ENCODE measurements at regions not wholly inside any gene's neighbourhood (a gene's known extent, or its start where the extent isn't known, plus 50 kb on each side); places are given as distances from the start of the nearest gene placed in this dataset.
A peak's percentile ranks its signal among the peaks of the same experiment; 100 is the strongest.

DNA sequence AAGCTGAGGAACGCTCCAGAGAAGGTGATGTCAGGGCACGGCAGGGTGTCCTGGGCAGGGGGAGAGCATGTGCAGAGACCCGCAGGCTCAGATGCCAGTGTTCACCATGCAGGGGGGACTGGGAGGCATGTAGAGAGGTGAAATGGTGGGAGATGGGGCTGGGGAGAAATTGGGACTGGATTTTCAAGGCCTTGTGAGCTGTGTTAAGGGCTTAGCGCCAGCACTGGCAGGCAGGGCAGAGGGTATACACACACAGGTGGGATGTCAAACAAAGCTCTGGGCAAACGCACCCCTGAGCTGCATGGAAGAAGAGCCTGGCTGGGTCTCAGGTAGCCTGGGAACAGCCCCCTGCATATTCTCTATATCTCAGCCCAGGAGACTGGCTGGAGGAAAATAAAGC lies 282.7 kb downstream of the SHQ1 start:
- DNase-seq = no peak

DNA sequence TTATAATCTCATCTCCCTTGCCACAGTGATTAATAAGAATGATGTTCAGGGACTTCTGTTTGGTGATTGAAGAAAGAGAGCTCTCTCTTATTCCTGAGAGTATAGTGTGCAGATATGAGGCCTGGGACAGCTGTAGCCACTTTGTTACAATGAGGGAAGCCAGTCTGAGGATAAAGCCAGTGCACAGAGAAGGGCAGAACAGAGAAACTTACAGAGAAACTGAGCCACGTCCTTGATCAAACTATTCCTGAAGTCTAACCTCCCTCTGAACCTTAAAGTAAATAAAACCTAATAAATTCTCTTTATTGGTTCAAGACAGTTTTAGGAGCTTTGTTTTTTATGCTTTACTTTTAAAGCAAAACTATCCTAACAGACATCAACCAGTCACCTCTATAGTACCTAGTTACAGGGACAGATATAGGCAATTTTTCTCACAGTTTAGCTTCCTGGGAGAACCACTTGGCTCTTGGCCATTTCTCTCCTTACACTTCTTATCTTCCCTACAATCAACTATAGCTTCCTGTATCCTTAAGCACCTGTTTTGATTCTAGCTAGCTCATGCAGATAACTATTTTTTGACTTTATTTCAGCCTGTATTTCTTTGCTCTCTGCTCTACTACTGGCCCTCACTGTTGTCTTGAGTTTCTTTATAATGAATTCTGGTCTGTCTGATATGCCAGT lies 284.4 kb downstream of the SHQ1 start:
- DNase-seq = no peak

DNA sequence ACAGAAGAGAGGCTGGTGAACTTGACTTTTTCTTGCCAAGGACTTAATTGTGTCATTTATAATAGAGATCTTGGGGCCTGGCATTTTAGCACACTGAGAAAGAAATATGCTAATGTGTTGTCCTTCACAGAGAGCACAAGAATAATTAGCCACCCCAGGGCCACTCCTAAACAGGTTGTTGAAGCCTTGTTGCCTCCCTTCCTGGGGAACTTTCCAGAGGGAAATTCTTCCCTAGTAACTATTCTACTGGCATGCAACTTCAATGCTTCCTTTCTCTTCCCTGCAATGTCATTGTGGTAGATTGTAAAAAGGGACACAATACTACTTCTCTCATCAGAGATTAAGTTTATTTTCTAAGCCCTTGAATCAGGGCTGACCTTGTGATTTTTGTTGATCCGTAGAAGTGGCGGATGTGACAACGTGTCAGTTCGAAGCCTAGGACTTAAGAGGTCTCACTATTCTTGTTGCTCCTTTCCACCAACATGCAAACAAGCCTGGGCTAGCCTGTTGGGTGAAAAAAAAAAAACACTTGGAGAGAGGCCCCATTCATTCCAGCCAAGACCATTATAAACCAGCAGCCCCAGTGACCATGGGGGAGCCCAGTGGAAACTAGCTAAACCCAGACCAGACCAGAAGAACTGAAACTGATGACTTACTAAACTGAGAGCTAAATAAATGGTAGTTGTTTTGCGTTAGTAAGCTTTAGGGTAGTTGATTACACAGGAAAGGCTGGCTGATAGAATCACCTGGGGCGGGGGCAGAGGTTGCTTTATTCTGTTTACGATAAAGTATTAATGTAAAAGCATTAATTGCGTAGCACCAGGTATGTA lies 287.2 kb downstream of the SHQ1 start:
- no peak for DNase-seq

DNA sequence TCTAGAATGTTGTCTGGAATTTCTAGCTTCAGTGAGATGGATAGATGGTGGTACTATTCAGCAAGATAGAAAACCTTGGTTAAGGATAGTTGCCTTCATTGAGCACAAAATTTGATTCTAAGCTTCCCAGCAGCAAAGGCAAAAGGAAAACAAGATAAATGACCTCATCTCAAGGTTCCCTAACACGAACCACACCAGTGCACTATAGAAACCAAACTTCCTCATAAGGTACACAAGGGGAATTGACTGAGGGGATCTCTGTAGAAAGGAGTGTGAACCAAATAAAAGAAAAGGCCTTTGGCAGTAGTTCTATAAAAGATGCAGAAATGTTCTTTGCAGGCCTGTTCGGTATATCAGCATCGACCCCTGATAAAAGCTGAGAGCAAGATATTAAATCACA lies 288.9 kb downstream of the SHQ1 start:
- peak; percentile 29 to 74 (median 60) for DNase-seq

DNA sequence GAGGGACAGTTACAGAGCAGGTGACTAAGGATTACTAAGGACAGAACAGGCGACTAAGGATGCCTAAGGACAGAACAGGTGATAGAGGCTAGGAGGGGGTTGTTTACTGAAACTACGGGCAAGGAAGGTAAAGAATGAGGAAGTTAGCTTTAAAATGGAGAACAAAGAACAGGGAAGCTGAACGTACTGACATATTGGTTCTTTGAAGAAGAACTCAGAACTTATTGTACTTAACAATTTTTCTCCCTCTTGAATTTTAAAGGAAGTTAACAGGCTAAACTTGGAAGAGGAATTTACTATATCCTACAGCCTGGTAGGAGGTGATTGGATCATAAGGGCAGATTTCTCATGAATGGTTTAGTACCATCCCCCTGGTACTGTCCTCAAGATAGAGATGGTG lies 290.2 kb downstream of the SHQ1 start:
- DNase-seq = peak in 3 of 4 experiments; percentile 22 to 66 (median 64)

DNA sequence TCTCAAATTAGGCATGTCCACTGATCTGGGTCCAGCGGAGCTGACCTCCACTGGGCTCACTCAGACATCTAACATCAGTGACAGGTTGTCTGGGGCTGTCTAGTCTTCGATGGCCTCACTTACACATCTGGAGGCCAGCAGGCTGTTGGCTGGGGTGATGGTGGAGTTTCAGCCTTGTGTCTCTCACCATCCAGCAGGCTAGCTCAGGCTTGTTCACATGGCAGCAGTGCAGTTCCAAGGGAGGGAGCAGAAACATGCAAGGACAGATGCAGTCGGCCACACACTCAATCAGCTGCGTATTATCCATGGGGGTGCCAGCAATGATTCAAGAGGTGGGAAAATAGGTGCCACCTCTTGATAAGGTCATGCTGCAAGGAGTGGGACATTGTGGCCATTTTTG lies 292.5 kb downstream of the SHQ1 start:
- DNase-seq = no peak

DNA sequence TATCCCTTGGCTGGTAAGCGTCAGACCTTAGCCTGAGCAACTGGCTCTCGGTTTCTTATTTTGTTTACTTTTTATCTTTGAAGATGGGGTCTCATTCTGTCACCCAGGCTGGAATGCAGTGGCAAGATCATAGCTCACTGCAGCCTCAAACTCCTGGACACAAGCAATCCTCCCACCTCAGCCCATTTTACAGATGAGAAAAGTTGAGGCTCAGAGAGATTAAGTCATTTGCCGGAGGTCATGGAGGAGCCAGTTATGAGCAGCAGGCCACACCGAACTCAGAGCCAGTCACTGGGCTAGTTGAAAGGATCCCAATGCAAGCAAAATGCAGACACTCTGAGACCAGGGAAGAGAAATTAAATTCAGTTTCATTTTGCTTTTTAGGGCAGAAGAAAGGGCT lies 293.6 kb downstream of the SHQ1 start:
- DNase-seq = no peak

DNA sequence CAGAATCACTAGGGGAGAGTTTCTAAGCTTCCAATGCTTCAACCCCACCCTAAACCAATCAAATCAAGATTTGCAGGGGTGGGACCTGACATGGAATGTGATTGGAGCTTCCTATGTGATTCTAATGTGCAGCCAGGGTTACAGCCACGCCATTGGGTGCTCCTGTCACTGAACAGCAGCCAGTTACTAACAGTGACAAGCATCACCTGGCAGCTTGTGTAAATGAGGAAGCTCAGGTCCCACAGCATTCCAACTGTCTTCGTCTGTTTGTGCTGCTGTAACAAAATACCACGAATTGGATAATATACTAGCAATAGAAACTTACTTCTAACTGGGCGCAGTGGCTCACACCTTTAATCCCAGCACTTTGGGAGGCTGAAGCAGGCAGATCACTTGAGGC lies 294.9 kb downstream of the SHQ1 start:
- DNase-seq = no peak

DNA sequence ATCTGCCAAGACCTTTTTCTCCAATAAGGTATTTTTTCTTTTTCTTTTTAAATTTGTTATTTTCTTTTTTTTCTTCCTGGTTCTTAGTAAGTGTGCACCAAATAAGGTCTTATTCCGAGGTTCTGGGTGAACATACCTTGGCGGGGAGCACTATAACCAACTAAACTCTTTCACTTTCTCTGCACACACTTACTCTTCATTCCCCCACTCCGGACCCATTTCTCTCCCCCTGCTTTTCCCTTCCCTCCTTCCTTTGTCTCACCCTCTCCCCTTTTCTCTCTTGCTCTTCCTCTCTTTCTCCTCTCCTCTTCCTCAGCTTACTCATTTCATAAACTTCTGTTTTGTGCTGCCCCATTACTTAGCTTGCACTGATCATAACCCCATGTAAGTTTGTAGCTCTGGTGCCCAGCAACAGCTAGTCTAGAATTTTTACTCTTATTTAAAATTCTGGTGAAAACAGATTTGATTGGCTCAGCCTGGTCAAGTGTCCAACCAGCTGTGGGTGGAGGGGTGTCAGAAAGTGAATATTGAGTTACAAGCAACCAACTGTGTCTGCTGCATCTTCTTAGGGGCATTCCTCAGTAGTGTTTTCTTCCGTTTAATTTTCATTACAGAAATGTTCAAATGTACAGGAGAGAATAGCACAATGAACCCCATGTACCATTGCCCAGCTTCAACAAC lies 297.5 kb downstream of the SHQ1 start:
- no peak for DNase-seq

DNA sequence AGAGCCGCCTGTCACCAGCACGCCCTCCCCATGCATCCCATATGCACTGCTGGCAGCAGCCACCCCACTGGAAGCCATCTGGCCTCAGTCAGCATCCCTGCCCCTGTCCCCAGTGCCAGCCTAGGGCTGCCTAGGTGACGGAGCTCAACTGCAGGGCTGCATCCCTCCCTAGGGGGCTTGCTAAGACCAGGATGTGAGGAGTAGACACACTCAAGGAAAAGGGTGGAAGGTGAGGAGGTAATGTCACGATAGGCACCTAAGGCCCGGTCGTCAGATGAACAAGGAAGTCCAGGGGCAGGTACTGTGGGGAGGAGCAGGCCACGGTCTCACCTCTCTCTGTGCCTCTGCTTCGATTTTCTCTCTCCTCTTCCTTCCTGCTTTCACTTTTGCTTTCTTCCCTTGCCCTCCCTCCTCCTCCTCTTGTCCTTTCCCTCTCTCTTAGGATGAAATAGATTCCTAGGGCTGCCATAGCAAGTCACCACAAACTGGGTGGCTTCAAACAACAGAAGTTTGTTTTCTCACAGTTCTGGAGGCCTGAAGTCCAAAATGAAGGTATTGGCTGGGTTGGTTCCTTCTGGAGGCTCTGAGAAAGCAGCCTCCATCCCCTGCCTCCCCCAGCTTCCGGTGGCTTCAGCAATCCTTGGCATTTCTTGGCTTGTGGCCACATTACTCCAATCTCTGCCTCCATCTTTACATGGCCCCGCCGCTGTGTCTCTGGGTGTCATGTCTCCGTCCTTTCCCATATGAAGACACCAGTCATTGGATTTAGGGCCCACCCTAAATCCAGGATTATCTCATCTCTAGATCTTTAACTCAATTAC lies 298.3 kb downstream of the SHQ1 start:
- no peak for DNase-seq

DNA sequence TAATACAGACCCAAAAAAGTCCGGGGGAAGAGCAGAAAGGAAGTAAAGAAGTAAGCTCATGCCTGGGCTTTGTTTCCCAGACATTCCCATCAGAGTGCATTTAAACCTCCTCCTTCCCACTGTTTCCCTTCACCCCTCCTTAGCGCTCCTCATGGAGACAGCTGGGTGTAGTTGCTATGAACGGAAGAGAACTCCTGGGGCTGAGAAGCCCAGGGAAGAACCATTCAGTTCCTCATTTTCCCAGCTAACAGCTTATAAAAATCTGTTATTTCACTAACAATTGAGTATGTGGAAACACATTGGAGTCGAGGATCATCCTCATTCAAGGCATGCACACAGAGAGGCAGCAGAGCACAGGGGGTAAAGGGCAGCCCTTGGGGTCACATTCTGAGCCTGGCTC lies 299.3 kb downstream of the SHQ1 start:
- DNase-seq = peak in 3 of 4 experiments; percentile 29 to 54 (median 45)

DNA sequence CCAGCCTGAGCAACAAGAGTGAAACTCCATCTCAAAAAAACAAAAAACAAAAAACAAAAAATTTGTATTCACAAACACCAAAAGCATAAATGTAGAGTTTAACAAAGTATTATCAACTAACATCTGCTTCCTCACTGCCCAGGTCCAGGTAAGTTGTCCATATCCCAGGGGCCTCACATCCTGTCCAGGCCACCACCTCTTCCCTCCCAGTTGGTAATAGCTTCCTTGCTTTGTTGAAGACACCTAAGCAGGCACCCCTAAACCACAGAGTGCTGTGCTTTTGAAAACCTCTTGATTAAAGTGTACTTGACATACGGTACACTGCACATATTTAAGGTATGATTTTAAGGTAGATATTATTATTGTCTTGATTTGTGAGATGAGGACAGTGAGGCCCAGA lies 299.8 kb downstream of the SHQ1 start:
- no peak for DNase-seq

DNA sequence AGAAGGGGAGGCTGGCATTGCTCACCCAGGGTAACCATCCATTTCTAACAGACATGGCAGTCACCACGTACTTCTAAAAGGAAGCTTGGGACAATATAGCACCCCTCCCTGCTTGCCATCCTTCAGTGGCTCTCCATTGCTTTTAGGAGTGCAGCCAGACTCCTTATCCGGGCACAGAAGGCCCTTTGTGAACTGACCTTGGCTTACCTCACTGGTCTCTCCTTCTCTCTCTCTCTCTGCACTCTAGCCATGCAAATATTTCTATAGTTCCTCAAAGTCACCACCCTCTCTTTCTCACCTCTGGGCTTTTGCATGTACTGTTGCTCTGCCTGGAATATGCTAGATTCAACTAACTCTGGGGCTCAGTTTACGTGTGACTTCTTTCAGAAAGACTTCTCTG lies 301.1 kb downstream of the SHQ1 start:
- no peak for DNase-seq

DNA sequence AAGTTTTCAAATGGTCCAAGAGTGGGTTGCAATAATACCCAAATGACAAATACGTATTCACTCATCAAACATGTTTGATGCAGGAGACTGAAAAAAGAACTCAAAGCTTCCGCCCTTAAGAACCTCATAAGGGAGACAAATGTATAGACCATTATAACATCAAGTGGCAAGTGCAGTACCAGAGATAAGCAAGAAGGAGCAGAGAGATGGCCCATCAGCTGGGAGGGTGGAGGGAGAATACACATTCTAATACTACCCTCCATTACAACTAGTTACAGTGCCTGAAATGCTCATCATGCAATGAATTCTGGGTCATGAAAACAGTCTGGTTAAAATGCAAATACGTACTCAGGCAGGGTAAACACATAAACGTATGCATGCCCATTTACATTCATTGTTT lies 304.0 kb downstream of the SHQ1 start:
- no peak for DNase-seq

DNA sequence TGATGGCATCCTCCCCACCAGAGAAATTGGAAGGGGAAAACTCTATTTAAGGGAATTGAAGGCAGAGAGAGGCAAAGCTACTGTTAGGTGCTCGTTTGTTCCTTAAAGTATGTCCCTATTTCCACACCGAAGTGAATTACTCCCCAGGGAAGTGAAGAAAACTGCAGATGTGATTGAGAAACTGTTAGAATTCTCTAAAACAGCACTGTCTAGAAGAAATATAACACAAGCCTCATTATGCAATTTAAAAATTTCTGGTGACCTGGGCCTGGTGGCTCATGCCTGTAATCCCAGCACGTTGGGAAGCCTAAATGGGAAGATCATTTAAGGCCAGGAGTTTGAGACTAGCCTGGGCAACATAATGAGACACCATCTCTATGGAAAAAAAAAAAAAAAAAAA lies 305.0 kb downstream of the SHQ1 start:
- peak; percentile 23 to 63 (median 51) for DNase-seq

DNA sequence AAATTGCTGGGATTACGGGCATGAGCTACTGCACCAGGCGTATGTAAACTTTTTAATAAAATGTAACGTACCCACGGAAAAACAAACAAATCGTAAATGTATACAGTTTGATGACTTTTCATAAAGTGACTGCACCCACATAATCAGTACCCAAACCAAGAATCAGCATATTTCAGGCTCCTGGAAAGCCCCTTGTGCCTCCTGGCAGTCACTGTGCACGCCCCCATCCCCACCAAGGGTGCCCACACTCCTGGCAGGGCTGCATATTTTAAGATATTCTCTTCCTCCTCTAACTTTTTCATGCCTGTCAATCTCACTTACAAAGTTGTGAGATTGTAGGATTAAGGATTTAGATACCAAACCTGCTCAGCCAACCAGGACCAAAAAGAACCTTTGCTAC lies 305.5 kb downstream of the SHQ1 start:
- DNase-seq = no peak

DNA sequence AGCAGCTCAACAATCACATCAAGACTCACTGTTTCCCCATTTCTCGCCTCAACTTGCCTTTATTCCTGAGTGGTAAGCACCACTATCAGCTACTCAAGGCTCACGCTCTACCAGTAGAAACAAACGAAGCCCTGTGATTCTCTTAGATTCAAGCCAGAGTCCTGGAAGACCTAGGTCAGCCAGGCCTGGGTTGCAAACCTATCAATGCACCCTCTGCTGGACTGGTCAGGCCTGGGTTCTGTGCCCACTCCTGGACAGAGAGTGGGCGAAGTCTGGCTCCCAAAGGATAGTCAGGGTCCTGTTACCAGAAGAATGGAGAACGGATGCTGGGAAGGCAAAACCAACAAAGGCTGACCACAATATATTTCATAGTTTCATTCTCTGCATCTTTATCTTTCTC lies 308.4 kb downstream of the SHQ1 start:
- DNase-seq = no peak

DNA sequence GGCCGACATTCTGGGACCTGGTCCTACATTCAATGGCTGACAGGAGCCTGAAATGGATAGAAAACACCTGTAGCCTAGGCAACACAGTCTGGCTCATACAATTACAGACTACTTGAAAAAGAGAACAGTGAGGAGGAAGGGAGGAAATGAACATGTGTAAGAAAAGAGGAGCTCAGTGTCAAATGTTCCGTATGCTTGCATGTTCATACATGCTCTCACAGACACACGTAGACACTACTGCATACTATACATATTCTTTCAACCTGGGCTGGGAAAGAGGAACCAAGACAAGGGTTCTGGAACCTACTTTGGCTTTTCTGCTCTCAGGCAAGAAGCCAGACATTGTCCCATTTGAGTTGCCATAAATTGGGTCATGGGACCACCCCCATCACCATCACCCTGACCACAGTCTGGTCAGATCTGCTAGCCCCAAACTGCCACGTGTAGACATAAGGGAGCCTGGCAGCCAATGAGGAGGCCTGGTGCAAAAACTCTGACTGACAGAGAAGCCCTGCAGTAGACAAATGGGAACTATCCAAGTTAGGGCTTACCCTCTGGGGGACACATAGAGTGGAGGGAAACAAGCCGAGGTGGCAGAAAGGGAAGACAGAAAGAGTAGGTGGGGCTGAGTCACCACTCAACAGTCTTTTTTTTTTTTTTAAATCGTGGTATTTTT lies 310.0 kb downstream of the SHQ1 start:
- peak; percentile 50 to 82 (median 71) for DNase-seq

DNA sequence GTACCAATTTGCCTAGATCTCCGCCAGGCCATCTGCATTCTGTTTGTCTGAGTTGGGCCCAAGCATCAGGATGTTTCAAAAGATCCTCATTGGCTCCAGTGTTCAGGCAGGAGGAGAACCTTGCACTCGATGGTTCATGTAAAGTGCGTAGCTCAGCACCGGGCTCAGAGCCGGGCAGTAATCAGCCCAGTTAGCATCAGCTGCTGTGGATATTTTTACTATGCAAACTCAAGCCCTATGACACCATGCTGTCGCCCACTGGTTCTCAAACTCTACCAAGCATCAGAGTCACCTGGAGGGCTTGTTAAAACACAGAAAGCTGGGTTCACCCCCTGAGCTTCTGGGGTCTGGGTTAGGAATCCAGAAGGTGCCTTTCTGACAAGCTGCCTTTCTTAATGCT lies 310.8 kb downstream of the SHQ1 start:
- DNase-seq = no peak

DNA sequence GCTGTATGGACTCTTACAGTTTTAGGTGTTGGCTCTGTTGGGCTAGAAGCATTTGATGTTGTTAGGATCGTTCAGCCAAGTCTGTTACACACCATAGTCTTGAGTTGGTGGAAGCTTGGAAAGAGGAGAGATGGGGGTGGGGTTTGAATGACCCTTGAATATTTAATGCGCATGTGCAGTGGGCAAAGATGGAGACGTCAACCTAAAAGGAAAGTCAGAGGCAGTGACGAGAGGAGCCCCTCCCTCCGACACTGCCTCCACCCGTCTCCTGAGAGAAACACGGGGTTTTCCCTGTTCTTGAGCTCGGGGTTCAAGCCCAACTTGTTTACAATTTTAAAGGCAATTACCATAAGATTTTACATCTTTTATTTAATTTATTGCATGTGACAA lies 311.4 kb downstream of the SHQ1 start:
- DNase-seq = no peak

DNA sequence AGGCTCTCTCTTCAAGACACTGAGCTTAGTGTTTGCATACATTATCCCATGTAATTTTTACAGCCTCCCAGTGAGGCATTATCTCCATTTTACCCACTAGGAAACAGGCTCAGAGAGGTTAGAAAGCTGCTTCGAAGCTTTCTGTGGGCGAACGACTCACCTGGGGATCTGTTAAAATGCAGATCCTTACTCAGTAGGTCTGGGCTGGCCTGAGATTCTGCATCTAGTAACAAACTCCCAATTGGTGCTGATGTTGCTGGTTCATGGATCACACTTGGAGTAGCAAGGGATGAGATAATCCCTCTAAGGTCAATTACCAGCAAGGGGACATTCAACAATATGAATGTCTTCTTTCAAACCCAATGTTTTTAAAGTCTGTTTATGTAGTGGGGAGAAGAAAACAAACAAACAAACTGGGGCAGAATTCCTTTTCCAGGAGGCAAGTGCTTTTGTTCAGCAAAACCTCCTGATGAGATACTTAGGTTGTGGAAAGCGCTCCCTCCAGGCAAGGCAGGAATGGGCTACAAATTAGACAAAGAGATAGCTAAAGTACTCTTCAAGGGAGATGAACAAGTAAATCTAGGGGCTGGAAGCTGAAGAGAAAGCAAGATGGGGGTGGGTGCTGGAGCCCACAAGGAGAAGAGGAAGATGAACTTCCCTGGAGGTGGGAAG lies 311.9 kb downstream of the SHQ1 start:
- DNase-seq = no peak

DNA sequence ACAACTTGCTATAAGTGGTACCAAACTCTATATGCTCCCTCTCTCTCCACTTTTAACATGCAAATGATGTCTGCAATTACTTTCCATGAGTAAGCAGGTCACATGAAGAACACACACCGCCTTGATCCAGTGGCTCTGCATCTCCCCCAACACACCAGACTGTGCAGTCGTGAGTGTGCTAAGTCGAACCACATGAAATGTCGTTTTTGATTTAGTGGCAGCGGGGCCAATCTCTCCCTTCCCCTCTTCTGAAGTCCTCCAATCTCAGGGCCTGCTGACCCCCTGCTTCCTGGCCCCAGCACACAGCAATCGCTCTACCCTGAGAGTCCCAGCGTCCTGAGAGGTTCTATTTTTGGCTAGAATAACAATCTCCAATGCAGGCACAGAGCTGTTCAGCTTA lies 312.5 kb downstream of the SHQ1 start:
- peak in 1 of 4 experiments; percentile 31 for DNase-seq
